Mesenchymal stem cell (in vitro differentiated cells and primary cell): ENCODE measurements at regions not wholly inside any gene's neighbourhood (a gene's known extent, or its start where the extent isn't known, plus 50 kb on each side); places are given as distances from the start of the nearest gene placed in this dataset.

Experiments
- DNase-seq: peaks from one replicate; pipeline ENCODE4 v3.0.0-alpha.2; 2013
- H2AFZ ChIP-seq: one replicate; pipeline ENCODE4 v1.6.1; 2013; ENCODE audit warnings: low read depth, mild to moderate bottlenecking, control low read depth, inconsistent platforms, low read length, moderate library complexity
- H2AK5ac ChIP-seq: 2 replicates; pipeline ENCODE4 v1.6.1; 2013; ENCODE audit warnings: low read length, moderate library complexity, mild to moderate bottlenecking, inconsistent platforms; ENCODE audit not compliant: severe bottlenecking
- H2BK120ac ChIP-seq: one replicate; pipeline ENCODE4 v1.6.1; 2013; ENCODE audit warnings: low read depth, mild to moderate bottlenecking, inconsistent platforms, low read length, moderate library complexity
- H2BK12ac ChIP-seq, 2 experiments: one replicate each; pipeline ENCODE4 v1.6.1; 2013; ENCODE audit warnings: inconsistent platforms in 2 of 2, low read length in 2 of 2, mild to moderate bottlenecking in 2 of 2, moderate library complexity in 2 of 2, control low read depth in 1 of 2
- H2BK15ac ChIP-seq: one replicate; pipeline ENCODE4 v1.6.1; 2013; ENCODE audit warnings: mild to moderate bottlenecking, low read depth, inconsistent platforms; ENCODE audit not compliant: poor library complexity, severe bottlenecking
- H2BK5ac ChIP-seq: 2 replicates; pipeline ENCODE4 v1.6.1; 2013; ENCODE audit warnings: low read depth, mild to moderate bottlenecking, low read length, control low read depth, inconsistent platforms; ENCODE audit not compliant: poor library complexity, severe bottlenecking
- H3K14ac ChIP-seq, 2 experiments: one replicate each; pipeline ENCODE4 v1.6.1; 2013; ENCODE audit warnings: inconsistent platforms in 2 of 2, low read length in 2 of 2, control low read depth in 1 of 2, mild to moderate bottlenecking in 1 of 2, moderate library complexity in 1 of 2
- H3K18ac ChIP-seq, 2 experiments: one replicate each; pipeline ENCODE4 v1.6.1; 2013; ENCODE audit warnings: inconsistent platforms in 2 of 2, low read length in 2 of 2, control low read depth in 1 of 2, low read depth in 1 of 2, mild to moderate bottlenecking in 1 of 2
- H3K23ac ChIP-seq, 2 experiments: one replicate each; pipeline ENCODE4 v1.6.1; 2013; ENCODE audit warnings: inconsistent platforms in 2 of 2, low read length in 2 of 2, mild to moderate bottlenecking in 2 of 2, moderate library complexity in 2 of 2, control low read depth in 1 of 2
- H3K27ac ChIP-seq: 2 replicates; pipeline ENCODE4 v1.5.1; 2013; ENCODE audit warnings: mild to moderate bottlenecking, moderate library complexity, low read length, control low read depth, inconsistent platforms; ENCODE audit not compliant: poor library complexity, severe bottlenecking
- H3K27me3 ChIP-seq, 2 experiments: 2 replicates each; pipeline versions ENCODE4 v1.6.1 to v1.7.0; 2013; ENCODE audit warnings: low read length in 2 of 2, mild to moderate bottlenecking in 2 of 2, moderate library complexity in 2 of 2, control low read depth in 1 of 2, inconsistent platforms in 1 of 2; ENCODE audit not compliant: control insufficient read depth in 1 of 2, insufficient read depth in 1 of 2
- H3K36me3 ChIP-seq, 2 experiments: 2 replicates each; pipeline versions ENCODE4 v1.6.1 to v1.7.0; 2013; ENCODE audit warnings: low read length in 2 of 2, control low read depth in 1 of 2, inconsistent platforms in 1 of 2, low read depth in 1 of 2, mild to moderate bottlenecking in 1 of 2; ENCODE audit not compliant: insufficient read depth in 2 of 2, control insufficient read depth in 1 of 2
- H3K4ac ChIP-seq, 2 experiments: one replicate each; pipeline ENCODE4 v1.6.1; 2013; ENCODE audit warnings: inconsistent platforms in 2 of 2, low read length in 2 of 2, mild to moderate bottlenecking in 2 of 2, moderate library complexity in 2 of 2, control low read depth in 1 of 2, low read depth in 1 of 2
- H3K4me1 ChIP-seq: 2 replicates; pipeline ENCODE4 v1.6.1; 2013; ENCODE audit warnings: low read depth, low read length, control low read depth; ENCODE audit not compliant: control insufficient read depth, insufficient read depth
- H3K4me2 ChIP-seq: 2 replicates; pipeline ENCODE4 v1.6.1; 2013; ENCODE audit warnings: low read length, mild to moderate bottlenecking, inconsistent platforms; ENCODE audit not compliant: poor library complexity, severe bottlenecking
- H3K4me3 ChIP-seq, 2 experiments: 2 replicates each; pipeline versions ENCODE4 v1.5.1 to v1.7.0; 2013; ENCODE audit warnings: low read length in 2 of 2, mild to moderate bottlenecking in 2 of 2, control low read depth in 1 of 2, low read depth in 1 of 2; ENCODE audit not compliant: insufficient read depth in 1 of 2
- H3K79me1 ChIP-seq: replicated peaks from 2 replicates; pipeline ENCODE4 v1.6.1; 2013; ENCODE audit warnings: mild to moderate bottlenecking, control low read depth, low read length, inconsistent platforms; ENCODE audit not compliant: poor library complexity, severe bottlenecking
- H3K9ac ChIP-seq: 2 replicates; pipeline ENCODE4 v1.7.0; 2013; ENCODE audit warnings: mild to moderate bottlenecking, low read length, moderate library complexity
- H3K9me3 ChIP-seq: 2 replicates; pipeline ENCODE4 v1.7.0; 2013; ENCODE audit warnings: mild to moderate bottlenecking, low read length; ENCODE audit not compliant: control insufficient read depth
- H4K8ac ChIP-seq: one replicate; pipeline ENCODE4 v1.6.1; 2013; ENCODE audit warnings: inconsistent platforms, mild to moderate bottlenecking, low read length, moderate library complexity
- H4K91ac ChIP-seq: one replicate; pipeline ENCODE4 v1.6.1; 2013; ENCODE audit warnings: mild to moderate bottlenecking, low read length, inconsistent platforms
- WGBS: methylation state at CpG from one replicate; pipeline ENCODE4 v1.1.7; 2013; ENCODE audit warnings: mixed read lengths; 5-methylcytosine and 5-hydroxymethylcytosine counted together

GRCh38 chr2:75344146-75344545, 144.8 kb upstream of the TACR1 start:
- no peak overlapping the region for H3K9ac ChIP-seq
- H2BK5ac ChIP-seq, result no peak overlapping the region
- H2BK15ac ChIP-seq, result no peak overlapping the region
- H4K8ac ChIP-seq, result no peak overlapping the region
- no peak overlapping the region for H3K4me2 ChIP-seq
- no peak overlapping the region for H3K27ac ChIP-seq
- no peak overlapping the region for H2AK5ac ChIP-seq
- H2AFZ ChIP-seq, result no peak overlapping the region
- DNase-seq, result no peak
- no peak overlapping the region for H3K18ac ChIP-seq
- no peak overlapping the region for H2BK12ac ChIP-seq
- no peak overlapping the region for H2BK120ac ChIP-seq
- H4K91ac ChIP-seq, result no peak overlapping the region
- H3K9me3 ChIP-seq, result no peaks in the 10 kb centered on the region
- no peak overlapping the region for H3K14ac ChIP-seq
- H3K27me3 ChIP-seq, result peaks cover 0 to 4% of the 10 kb centered on the region in 2 experiments
- no peak overlapping the region for H3K23ac ChIP-seq
- WGBS, result 100% methylated on average over 1 of the region's 1 CpG
- H3K36me3 ChIP-seq, result no peaks in the 10 kb centered on the region
- no peaks in the 10 kb centered on the region for H3K79me1 ChIP-seq
- no peak overlapping the region for H3K4me3 ChIP-seq
- H3K4me1 ChIP-seq, result no peaks in the 10 kb centered on the region
- no peak overlapping the region for H3K4ac ChIP-seq

GRCh38 chr2:75342504-75343175, 143.3 kb upstream of the TACR1 start:
- no peaks in the 10 kb centered on the region for H3K36me3 ChIP-seq
- no peak overlapping the region for H2AFZ ChIP-seq
- no peak overlapping the region for H3K4me3 ChIP-seq
- no CpG with 5 or more reads among the region's 1 CpG for WGBS
- H3K14ac ChIP-seq, result no peak overlapping the region
- peaks cover 0 to 4% of the 10 kb centered on the region in 2 experiments for H3K27me3 ChIP-seq
- H3K9me3 ChIP-seq, result no peaks in the 10 kb centered on the region
- H3K9ac ChIP-seq, result no peak overlapping the region
- no peak overlapping the region for H4K91ac ChIP-seq
- H3K4ac ChIP-seq, result no peak overlapping the region
- no peak overlapping the region for H2BK15ac ChIP-seq
- no peak overlapping the region for H2BK12ac ChIP-seq
- H2BK5ac ChIP-seq, result no peak overlapping the region
- DNase-seq, result no peak
- H4K8ac ChIP-seq, result no peak overlapping the region
- no peak overlapping the region for H2BK120ac ChIP-seq
- no peaks in the 10 kb centered on the region for H3K4me1 ChIP-seq
- no peak overlapping the region for H3K18ac ChIP-seq
- H3K79me1 ChIP-seq, result no peaks in the 10 kb centered on the region
- no peak overlapping the region for H3K23ac ChIP-seq
- H2AK5ac ChIP-seq, result no peak overlapping the region
- no peak overlapping the region for H3K4me2 ChIP-seq
- no peak overlapping the region for H3K27ac ChIP-seq

GRCh38 chr2:75340560-75340959, 141.2 kb upstream of the TACR1 start:
- Histone ChIP-seq H3K4me2 (no peak overlapping the region), H3K27me3 (peaks cover 0 to 4% of the 10 kb centered on the region in 2 experiments), H3K27ac (no peak overlapping the region), H2BK120ac (no peak overlapping the region), H3K9me3 (no peaks in the 10 kb centered on the region), H4K91ac (no peak overlapping the region), H2BK15ac (no peak overlapping the region), H3K14ac (no peak overlapping the region), H2BK12ac (no peak overlapping the region), H3K23ac (no peak overlapping the region), H3K4me3 (no peak overlapping the region), H3K9ac (no peak overlapping the region), H3K18ac (no peak overlapping the region), H2AFZ (no peak overlapping the region), H2BK5ac (no peak overlapping the region), H3K79me1 (no peaks in the 10 kb centered on the region), H2AK5ac (no peak overlapping the region), H4K8ac (no peak overlapping the region), H3K4me1 (no peaks in the 10 kb centered on the region), H3K4ac (no peak overlapping the region), H3K36me3 (no peaks in the 10 kb centered on the region)
- DNase-seq, result peak; percentile 21
- 86% methylated on average over 2 of the region's 3 CpGs for WGBS

GRCh38 chr2:75338461-75338860, 139.1 kb upstream of the TACR1 start:
- H4K8ac ChIP-seq, result no peak overlapping the region
- no peak overlapping the region for H2BK120ac ChIP-seq

More at GRCh38 chr2:75338461-75338860, 139.1 kb upstream of the TACR1 start:
- Histone ChIP-seq H3K23ac (no peak overlapping the region), H3K4ac (no peak overlapping the region), H2AFZ (no peak overlapping the region), H3K4me1 (no peaks in the 10 kb centered on the region), H3K36me3 (no peaks in the 10 kb centered on the region), H3K27me3 (no peaks in the 10 kb centered on the region), H3K27ac (no peak overlapping the region), H3K9ac (no peak overlapping the region), H2BK15ac (no peak overlapping the region), H2BK5ac (no peak overlapping the region), H3K79me1 (no peaks in the 10 kb centered on the region), H3K14ac (no peak overlapping the region), H3K4me2 (no peak overlapping the region), H2AK5ac (no peak overlapping the region), H3K9me3 (no peaks in the 10 kb centered on the region), H2BK12ac (no peak overlapping the region), H3K18ac (no peak overlapping the region), H4K91ac (no peak overlapping the region), H3K4me3 (no peak overlapping the region)
- DNase-seq, result no peak
- WGBS, result 84% methylated on average over 2 of the region's 5 CpGs
